Cardiac muscle cell (in vitro differentiated cells and primary cell): ENCODE measurements at regions not wholly inside any gene's neighbourhood (a gene's known extent, or its start where the extent isn't known, plus 50 kb on each side); places are given as distances from the start of the nearest gene placed in this dataset.
"Not testable (repeated sequence)": the region's sequence is repeated elsewhere in the genome, so short reads cannot be mapped to it uniquely, and the experiment has no call there.

Experiments used
- DNase-seq, 2 donors: peaks; one replicate each; pipeline versions ENCODE4 v3.0.0 to v3.0.0-alpha.2; 2010 to 2017; ENCODE audit warnings: low read depth in 1 of 2, low spot score in 1 of 2
- H3K27ac ChIP-seq: fragments of 200-600 bp; sonication (generic); 2 replicates; pipeline ENCODE4 v1.5.1; 2016
- H3K27me3 ChIP-seq: fragments of 200-600 bp; sonication (generic); 2 replicates; pipeline ENCODE4 v1.6.0; 2016; ENCODE audit warnings: control low read depth
- H3K36me3 ChIP-seq: fragments of 200-600 bp; sonication (generic); 2 replicates; pipeline ENCODE4 v1.5.1; 2016; ENCODE audit warnings: control low read depth
- H3K4me1 ChIP-seq: fragments of 200-600 bp; sonication (generic); 2 replicates; pipeline ENCODE4 v1.8.1; 2017; ENCODE audit warnings: low read depth, mild to moderate bottlenecking, mixed run types
- H3K4me3 ChIP-seq: fragments of 200-600 bp; sonication (generic); 2 replicates; pipeline ENCODE4 v1.5.1; 2016; ENCODE audit warnings: mild to moderate bottlenecking
- H3K9me3 ChIP-seq: fragments of 200-600 bp; sonication (generic); 2 replicates; pipeline ENCODE4 v1.5.1; 2017; ENCODE audit warnings: low read depth, mild to moderate bottlenecking, control low read depth
- CTCF ChIP-seq: IDR thresholded peaks from 2 replicates; pipeline ENCODE4 v1.5.1; 2012; ENCODE audit warnings: low read depth, mild to moderate bottlenecking, low read length

- H3K27me3 ChIP-seq = no peaks in the 10 kb centered on the region
- TF ChIP-seq CTCF = no peak
- H3K4me1 ChIP-seq = no peaks in the 10 kb centered on the region
- no peak for DNase-seq
- H3K36me3 ChIP-seq = no peaks in the 10 kb centered on the region
- H3K27ac ChIP-seq = no peak overlapping the region
- no peak overlapping the region for H3K4me3 ChIP-seq
- no peaks in the 10 kb centered on the region for H3K9me3 ChIP-seq
Measured at GRCh38 chr12:84463741-84464495, 448.7 kb downstream of the SLC6A15 start.

DNA sequence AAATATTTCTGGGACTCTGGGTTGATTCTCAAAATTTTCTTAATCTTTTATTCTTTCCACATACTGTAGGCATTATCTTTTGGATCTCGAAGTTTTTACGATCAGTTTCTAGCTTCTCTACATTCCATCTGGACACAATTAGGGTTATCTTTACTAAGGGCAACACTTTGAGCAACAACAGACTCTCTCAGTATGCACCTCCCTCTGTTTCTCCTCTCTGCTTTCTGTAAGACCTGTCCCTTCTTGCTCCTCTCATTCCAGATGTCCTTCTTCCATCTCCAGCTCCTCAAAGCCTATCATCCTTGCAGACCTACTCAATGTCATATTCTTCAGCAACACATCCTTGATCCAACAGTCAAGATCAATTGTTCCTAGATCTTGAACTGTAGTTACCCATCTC is 457.0 kb downstream of the SLC6A15 start:
- no peak for DNase-seq
- Histone ChIP-seq H3K36me3 (no peaks in the 10 kb centered on the region), H3K4me1 (no peaks in the 10 kb centered on the region), H3K27ac (no peak overlapping the region), H3K9me3 (no peaks in the 10 kb centered on the region), H3K27me3 (no peaks in the 10 kb centered on the region), H3K4me3 (no peak overlapping the region)
- no peak for TF ChIP-seq CTCF

GRCh38 chr12:84446478-84446877 is 466.1 kb downstream of the SLC6A15 start:
- not testable (repeated sequence) for DNase-seq, H3K36me3 ChIP-seq, H3K27me3 ChIP-seq, H3K4me3 ChIP-seq, H3K27ac ChIP-seq, H3K4me1 ChIP-seq, H3K9me3 ChIP-seq

DNA sequence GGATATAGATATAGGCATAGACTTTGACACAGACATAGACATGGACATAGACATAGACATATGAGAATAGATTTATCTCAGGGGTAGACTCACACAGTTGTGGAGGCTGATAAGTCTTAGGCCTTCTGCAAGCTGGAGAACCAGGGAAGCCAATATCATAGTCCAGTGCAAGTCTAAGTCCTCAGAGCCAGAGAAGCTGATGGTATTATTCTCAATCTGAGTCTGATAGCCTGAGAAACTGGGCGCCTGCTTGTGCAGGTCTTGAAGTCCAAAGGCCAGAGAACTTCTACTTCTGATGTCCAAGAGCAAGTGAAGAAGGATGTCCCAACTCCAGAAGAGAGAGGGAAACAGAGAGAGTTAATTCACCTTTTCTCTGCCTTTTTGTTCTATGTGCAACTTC is 476.5 kb downstream of the SLC6A15 start:
- H3K4me1 ChIP-seq = peaks cover 6% of the 10 kb centered on the region
- H3K36me3 ChIP-seq = no peaks in the 10 kb centered on the region
- H3K27me3 ChIP-seq = no peaks in the 10 kb centered on the region
- H3K27ac ChIP-seq = no peak overlapping the region
- H3K9me3 ChIP-seq = no peaks in the 10 kb centered on the region
- no peak for TF ChIP-seq CTCF
- no peak overlapping the region for H3K4me3 ChIP-seq
- no peak for DNase-seq

DNA sequence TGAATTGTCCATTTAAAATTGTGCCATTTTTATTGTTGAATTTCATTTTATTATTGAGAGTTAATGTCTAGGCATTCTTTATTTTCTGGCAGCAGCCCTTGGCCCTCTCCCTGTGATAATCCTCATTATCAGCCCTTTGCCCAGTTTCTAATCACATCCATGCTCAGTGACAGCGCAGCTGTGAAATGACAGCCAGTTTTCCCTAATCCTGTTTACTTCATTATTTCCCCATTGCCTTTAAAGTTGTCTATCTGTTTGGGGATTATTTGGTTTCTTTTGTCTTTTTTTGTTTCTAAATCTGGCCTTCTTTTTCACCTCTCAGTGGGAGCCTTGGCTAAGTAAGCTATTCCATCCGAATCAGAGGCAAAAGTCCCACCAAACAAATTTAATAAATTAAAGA is 476.9 kb downstream of the SLC6A15 start:
- TF ChIP-seq CTCF = no peak
- H3K4me3 ChIP-seq = no peak overlapping the region
- DNase-seq = no peak

GRCh38 chr12:84422340-84422739 is 490.3 kb downstream of the SLC6A15 start:
- H3K4me3 ChIP-seq = no peak overlapping the region
- no peak for DNase-seq
- H3K27ac ChIP-seq = no peak overlapping the region
- H3K9me3 ChIP-seq = no peaks in the 10 kb centered on the region
- no peaks in the 10 kb centered on the region for H3K4me1 ChIP-seq
- no peaks in the 10 kb centered on the region for H3K36me3 ChIP-seq
- no peak for TF ChIP-seq CTCF
- H3K27me3 ChIP-seq = no peaks in the 10 kb centered on the region

More for the DNA sequence above, 476.9 kb downstream of the SLC6A15 start:
- H3K36me3 ChIP-seq = no peaks in the 10 kb centered on the region
- no peak overlapping the region for H3K27ac ChIP-seq
- H3K9me3 ChIP-seq = no peaks in the 10 kb centered on the region
- peaks cover 6% of the 10 kb centered on the region for H3K4me1 ChIP-seq
- no peaks in the 10 kb centered on the region for H3K27me3 ChIP-seq
